Fibroblast of lung (primary cell): ENCODE measurements at regions not wholly inside any gene's neighbourhood (a gene's known extent, or its start where the extent isn't known, plus 50 kb on each side); places are given as distances from the start of the nearest gene placed in this dataset.

Source experiments
- DNase-seq, 2 donors: peaks; one replicate each; pipeline versions ENCODE4 v3.0.0 to v3.0.0-alpha.2; 2010; ENCODE audit warnings: low read depth in 2 of 2
- H2AFZ ChIP-seq: 2 replicates; pipeline ENCODE4 v1.5.1; 2012; ENCODE audit warnings: low read length, control low read depth, inconsistent platforms
- H3K27ac ChIP-seq: 2 replicates; pipeline ENCODE4 v1.5.1; 2011; ENCODE audit warnings: low read length, control low read depth; ENCODE audit not compliant: insufficient read depth
- H3K27me3 ChIP-seq: 2 replicates; pipeline ENCODE4 v1.5.1; 2011; ENCODE audit warnings: mild to moderate bottlenecking, low read length; ENCODE audit not compliant: control insufficient read depth, insufficient read depth
- H3K36me3 ChIP-seq: 2 replicates; pipeline ENCODE4 v1.5.1; 2011; ENCODE audit warnings: low read length; ENCODE audit not compliant: control insufficient read depth, insufficient read depth
- H3K4me1 ChIP-seq: 2 replicates; pipeline ENCODE4 v1.5.1; 2011; ENCODE audit warnings: low read length; ENCODE audit not compliant: control insufficient read depth, insufficient read depth; ENCODE audit errors: extremely low read depth
- H3K4me2 ChIP-seq: 2 replicates; pipeline ENCODE4 v1.5.1; 2011; ENCODE audit warnings: low read length, control low read depth; ENCODE audit not compliant: insufficient read depth; ENCODE audit errors: extremely low read depth
- H3K4me3 ChIP-seq, 4 experiments: fragments of 200-600 bp in 1 of 4; sonication (generic) in 1 of 4; replicated peaks in 1 of 4; 2 replicates each; pipeline ENCODE4 v1.5.1; 2011 to 2016; ENCODE audit warnings: low read length in 4 of 4, low read depth in 3 of 4, mild to moderate bottlenecking in 3 of 4, control low read depth in 2 of 4, inconsistent platforms in 1 of 4, mixed read lengths in 1 of 4; ENCODE audit not compliant: insufficient read depth in 1 of 4; ENCODE audit errors: control extremely low read depth in 1 of 4
- H3K79me2 ChIP-seq: 2 replicates; pipeline ENCODE4 v1.5.1; 2012; ENCODE audit warnings: mild to moderate bottlenecking, low read length, inconsistent platforms; ENCODE audit not compliant: control insufficient read depth, insufficient read depth
- H3K9ac ChIP-seq: 2 replicates; pipeline ENCODE4 v1.5.1; 2011; ENCODE audit warnings: mild to moderate bottlenecking, low read length, control low read depth; ENCODE audit not compliant: insufficient read depth
- H3K9me3 ChIP-seq: 2 replicates; pipeline ENCODE4 v1.5.1; 2012; ENCODE audit warnings: low read depth, low read length; ENCODE audit not compliant: control insufficient read depth, insufficient read depth
- H4K20me1 ChIP-seq: 2 replicates; pipeline ENCODE4 v1.5.1; 2011; ENCODE audit warnings: low read length; ENCODE audit not compliant: control insufficient read depth, insufficient read depth; ENCODE audit errors: extremely low read depth
- EZH2 ChIP-seq: IDR thresholded peaks from 2 replicates; pipeline ENCODE4 v1.5.1; 2012; ENCODE audit warnings: low read length, control low read depth, mild to moderate bottlenecking; ENCODE audit errors: missing control alignments
- TF ChIP-seq, protein P1 (sequence below), 2 donors: IDR thresholded peaks in 1 of 2; conservative IDR thresholded peaks in 1 of 2; 1 replicate in 1 of 2; 2 replicates in 1 of 2; pipeline ENCODE4 v1.5.1; 2011 to 2012; ENCODE audit warnings: low read length in 2 of 2, control low read depth in 1 of 2, inconsistent platforms in 1 of 2, low read depth in 1 of 2, mild to moderate bottlenecking in 1 of 2

DNA sequence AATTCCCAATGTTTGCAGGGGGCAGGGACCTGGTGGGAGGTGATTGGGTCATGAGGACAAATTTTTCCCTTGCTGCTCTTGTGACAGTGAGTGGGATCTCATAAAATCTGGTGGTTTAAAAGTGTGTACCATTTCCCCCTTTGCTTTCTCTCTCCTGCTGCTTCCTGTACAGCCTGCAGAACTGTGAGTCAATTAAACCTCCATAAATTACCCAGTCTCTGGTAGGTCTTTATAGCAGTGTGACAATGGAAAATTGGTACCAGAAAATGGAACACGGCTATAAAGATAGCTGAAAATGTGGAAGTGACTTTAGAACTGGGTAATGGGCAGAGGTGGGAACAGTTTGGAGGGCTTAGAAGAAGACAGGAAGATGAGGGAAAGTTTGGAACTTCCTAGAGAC is 108.7 kb upstream of the NPFFR2 start:
- Histone ChIP-seq H3K9ac (no peak overlapping the region), H3K4me1 (no peaks in the 10 kb centered on the region), H3K4me2 (no peak overlapping the region), H3K27ac (no peak overlapping the region), H4K20me1 (no peaks in the 10 kb centered on the region), H2AFZ (no peak overlapping the region), H3K79me2 (no peaks in the 10 kb centered on the region), H3K9me3 (no peaks in the 10 kb centered on the region), H3K27me3 (no peaks in the 10 kb centered on the region), H3K36me3 (no peaks in the 10 kb centered on the region), H3K4me3 (no peak overlapping the region)
- no peak for DNase-seq
- TF ChIP-seq, protein P1, sequence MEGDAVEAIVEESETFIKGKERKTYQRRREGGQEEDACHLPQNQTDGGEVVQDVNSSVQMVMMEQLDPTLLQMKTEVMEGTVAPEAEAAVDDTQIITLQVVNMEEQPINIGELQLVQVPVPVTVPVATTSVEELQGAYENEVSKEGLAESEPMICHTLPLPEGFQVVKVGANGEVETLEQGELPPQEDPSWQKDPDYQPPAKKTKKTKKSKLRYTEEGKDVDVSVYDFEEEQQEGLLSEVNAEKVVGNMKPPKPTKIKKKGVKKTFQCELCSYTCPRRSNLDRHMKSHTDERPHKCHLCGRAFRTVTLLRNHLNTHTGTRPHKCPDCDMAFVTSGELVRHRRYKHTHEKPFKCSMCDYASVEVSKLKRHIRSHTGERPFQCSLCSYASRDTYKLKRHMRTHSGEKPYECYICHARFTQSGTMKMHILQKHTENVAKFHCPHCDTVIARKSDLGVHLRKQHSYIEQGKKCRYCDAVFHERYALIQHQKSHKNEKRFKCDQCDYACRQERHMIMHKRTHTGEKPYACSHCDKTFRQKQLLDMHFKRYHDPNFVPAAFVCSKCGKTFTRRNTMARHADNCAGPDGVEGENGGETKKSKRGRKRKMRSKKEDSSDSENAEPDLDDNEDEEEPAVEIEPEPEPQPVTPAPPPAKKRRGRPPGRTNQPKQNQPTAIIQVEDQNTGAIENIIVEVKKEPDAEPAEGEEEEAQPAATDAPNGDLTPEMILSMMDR (conservative IDR thresholded peaks at IDR 0.05 in 1 of 2, IDR thresholded peaks at IDR 0.05 in 1 of 2; ENCODE audit: low read depth in 1 of 2, low read length in 2 of 2): no peak
- no peak for TF ChIP-seq EZH2

DNA sequence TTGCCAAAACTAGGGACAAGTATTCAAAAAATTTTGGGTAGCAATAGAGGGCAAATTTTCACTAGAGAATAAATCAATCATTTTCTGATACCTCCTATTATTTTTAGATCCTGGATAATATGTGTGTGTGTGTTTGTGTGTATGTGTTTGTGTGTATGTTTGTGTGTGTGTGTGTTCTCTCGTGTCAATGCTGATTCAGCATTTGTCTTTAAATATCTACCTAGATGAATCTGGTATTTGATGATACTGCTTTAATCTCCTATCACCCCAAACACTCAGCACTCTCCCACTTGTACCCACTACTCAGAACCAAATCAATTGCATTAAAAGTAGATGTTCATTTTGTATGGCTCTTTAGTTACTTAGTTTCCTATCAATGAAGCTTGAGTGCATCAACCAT is 101.3 kb upstream of the NPFFR2 start:
- H3K9ac ChIP-seq: no peak overlapping the region
- H3K4me2 ChIP-seq: no peak overlapping the region
- H3K79me2 ChIP-seq: no peaks in the 10 kb centered on the region
- H3K9me3 ChIP-seq: no peaks in the 10 kb centered on the region
- H3K27me3 ChIP-seq: no peaks in the 10 kb centered on the region
- H3K4me3 ChIP-seq: no peak overlapping the region
- no peak overlapping the region for H3K27ac ChIP-seq
- TF ChIP-seq, protein P1 (conservative IDR thresholded peaks at IDR 0.05 in 1 of 2, IDR thresholded peaks at IDR 0.05 in 1 of 2; ENCODE audit: low read depth in 1 of 2, low read length in 2 of 2): no peak
- TF ChIP-seq EZH2: no peak
- H2AFZ ChIP-seq: no peak overlapping the region
- H3K36me3 ChIP-seq: no peaks in the 10 kb centered on the region
- no peaks in the 10 kb centered on the region for H3K4me1 ChIP-seq
- no peak for DNase-seq
- no peaks in the 10 kb centered on the region for H4K20me1 ChIP-seq

DNA sequence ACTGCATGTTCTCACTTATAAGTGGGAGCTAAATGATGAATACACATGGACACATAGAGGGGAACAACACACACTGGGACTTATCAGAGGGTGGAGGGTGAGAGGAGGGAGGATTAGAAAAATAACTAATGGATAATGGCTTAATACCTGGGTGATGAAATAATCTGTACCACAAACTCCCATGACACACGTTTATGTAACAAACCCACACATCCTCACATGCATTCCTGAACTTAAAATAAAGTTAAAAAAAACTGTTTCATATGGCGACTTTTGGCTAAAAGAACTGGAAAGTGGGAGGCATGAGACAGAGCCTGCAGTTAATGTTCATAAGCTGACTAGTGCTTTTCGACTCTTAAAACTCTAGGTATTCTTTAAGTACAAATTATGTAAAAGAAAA is 98.9 kb upstream of the NPFFR2 start:
- TF ChIP-seq EZH2: no peak
- TF ChIP-seq, protein P1 (conservative IDR thresholded peaks at IDR 0.05 in 1 of 2, IDR thresholded peaks at IDR 0.05 in 1 of 2; ENCODE audit: low read depth in 1 of 2, low read length in 2 of 2): no peak
- DNase-seq: peak in 1 of 2 donors; percentile 71
- Histone ChIP-seq H2AFZ (no peak overlapping the region), H3K36me3 (no peaks in the 10 kb centered on the region), H3K79me2 (no peaks in the 10 kb centered on the region), H3K9me3 (no peaks in the 10 kb centered on the region), H3K27me3 (no peaks in the 10 kb centered on the region), H3K4me1 (no peaks in the 10 kb centered on the region), H3K9ac (no peak overlapping the region), H3K27ac (no peak overlapping the region), H4K20me1 (no peaks in the 10 kb centered on the region), H3K4me3 (no peak overlapping the region), H3K4me2 (no peak overlapping the region)
